Upper lobe of left lung (tissue), 6 donors: ENCODE measurements at regions not wholly inside any gene's neighbourhood (a gene's known extent, or its start where the extent isn't known, plus 50 kb on each side); places are given as distances from the start of the nearest gene placed in this dataset.
A peak's percentile ranks its signal among the peaks of the same experiment; 100 is the strongest.

ENCODE experiments used
- ATAC-seq, 2 donors: fragments of 200-7000 bp; cut with Tn5 transposase; one replicate each; pipeline ENCODE4 v1.9.1; 2022; ENCODE audit warnings: mild to moderate bottlenecking in 2 of 2, moderate library complexity in 2 of 2; ENCODE audit not compliant: low FRiP score in 2 of 2
- DNase-seq, 2 donors: peaks; one replicate each; pipeline ENCODE4 v3.0.0-alpha.2; 2019 to 2020
- H3K27ac ChIP-seq, 4 donors: fragments of 200-600 bp; sonication (generic); one replicate each; pipeline ENCODE4 v1.5.1; 2016 to 2019
- H3K27me3 ChIP-seq, 4 donors: fragments of 200-600 bp; sonication (generic); one replicate each; pipeline ENCODE4 v1.5.1; 2017 to 2019
- H3K36me3 ChIP-seq, 4 donors: fragments of 200-600 bp; sonication (generic); one replicate each; pipeline ENCODE4 v1.5.1; 2016 to 2019
- H3K4me1 ChIP-seq, 4 donors: fragments of 200-600 bp; sonication (generic); one replicate each; pipeline ENCODE4 v1.5.1; 2018 to 2019
- H3K4me3 ChIP-seq, 4 donors: fragments of 200-600 bp; sonication (generic); one replicate each; pipeline ENCODE4 v1.5.1; 2017 to 2019; ENCODE audit warnings: mild to moderate bottlenecking in 2 of 4, moderate library complexity in 1 of 4
- H3K9me3 ChIP-seq, 4 donors: fragments of 200-600 bp; sonication (generic); one replicate each; pipeline ENCODE4 v1.5.1; 2018 to 2019
- CTCF ChIP-seq, 6 experiments: fragments of 450-650 bp in 4 of 6; fragments of 200-600 bp in 2 of 6; sonication (generic) in 2 of 6; IDR thresholded peaks; one replicate each; pipeline ENCODE4 v1.5.1; 2016 to 2019; ENCODE audit warnings: antibody characterized with exemption in 6 of 6
- EP300 ChIP-seq, 4 donors: sonication (generic); formaldehyde crosslinking; IDR thresholded peaks; one replicate each; pipeline ENCODE4 v1.5.1; 2017; ENCODE audit warnings: antibody characterized with exemption in 4 of 4, control low read depth in 2 of 4
- POLR2A ChIP-seq, 4 donors: fragments of 450-650 bp; IDR thresholded peaks; one replicate each; pipeline ENCODE4 v1.5.1; 2016 to 2017; ENCODE audit warnings: antibody characterized with exemption in 4 of 4, mild to moderate bottlenecking in 2 of 4
- POLR2AphosphoS5 ChIP-seq, 2 donors: sonication (generic); formaldehyde crosslinking; IDR thresholded peaks; one replicate each; pipeline ENCODE4 v1.5.1; 2017; ENCODE audit warnings: antibody characterized with exemption in 2 of 2
- WGBS, 2 donors: methylation state at CpG; one replicate each; pipeline ENCODE4 v1.1.5; 2017 to 2018; 5-methylcytosine and 5-hydroxymethylcytosine counted together
- donor health status: DM: no; HTN: no; CAD: no; lungs with moderate emphysema.
- donor health status: DM: no; HTN: yes; CAD: no; lungs with severe emphysema.

GRCh38 chr16:88287219-88287618 lies 95.5 kb upstream of the ZNF469 start:
- H3K36me3 ChIP-seq: no peaks in the 10 kb centered on the region
- no peaks in the 10 kb centered on the region for H3K27me3 ChIP-seq
- TF ChIP-seq POLR2AphosphoS5 (IDR thresholded peaks at IDR 0.05) (no peak), CTCF (IDR thresholded peaks at IDR 0.05) (peak in 2 of 6 experiments; percentile 16 to 69), POLR2A (IDR thresholded peaks at IDR 0.05) (no peak), EP300 (IDR thresholded peaks at IDR 0.05) (no peak)
- ATAC-seq (no peak), DNase-seq (no peak)
- peaks cover 9 to 21% (median 14%) of the 10 kb centered on the region in 4 donors for H3K9me3 ChIP-seq
- WGBS, 2 donors: 84 to 88% methylated on average over 3 of the region's 3 CpGs
- H3K27ac ChIP-seq: no peak overlapping the region
- no peaks in the 10 kb centered on the region for H3K4me1 ChIP-seq
- H3K4me3 ChIP-seq: no peak overlapping the region

GRCh38 chr16:88288303-88288702 lies 94.5 kb upstream of the ZNF469 start:
- no peaks in the 10 kb centered on the region for H3K36me3 ChIP-seq
- no peaks in the 10 kb centered on the region for H3K27me3 ChIP-seq
- ATAC-seq (no peak), DNase-seq (no peak)
- H3K9me3 ChIP-seq: peaks cover 9 to 21% (median 14%) of the 10 kb centered on the region in 4 donors
- no peak for TF ChIP-seq EP300 (IDR thresholded peaks at IDR 0.05)
- no peak for TF ChIP-seq POLR2A (IDR thresholded peaks at IDR 0.05)
- TF ChIP-seq POLR2AphosphoS5 (IDR thresholded peaks at IDR 0.05): no peak
- TF ChIP-seq CTCF (IDR thresholded peaks at IDR 0.05): no peak
- H3K27ac ChIP-seq: no peak overlapping the region
- H3K4me1 ChIP-seq: no peaks in the 10 kb centered on the region
- WGBS, 2 donors: 83 to 87% methylated on average over 3 of the region's 3 CpGs
- no peak overlapping the region for H3K4me3 ChIP-seq

GRCh38 chr16:88289001-88289400 lies 93.8 kb upstream of the ZNF469 start:
- 66 to 84% methylated on average over 3 of the region's 3 CpGs for WGBS, 2 donors
- Histone ChIP-seq H3K4me3 (no peak overlapping the region), H3K36me3 (no peaks in the 10 kb centered on the region), H3K27ac (no peak overlapping the region), H3K4me1 (no peaks in the 10 kb centered on the region), H3K27me3 (no peaks in the 10 kb centered on the region), H3K9me3 (peaks cover 9 to 21% (median 14%) of the 10 kb centered on the region in 4 donors)
- TF ChIP-seq POLR2A (IDR thresholded peaks at IDR 0.05): no peak
- no peak for TF ChIP-seq POLR2AphosphoS5 (IDR thresholded peaks at IDR 0.05)
- no peak for TF ChIP-seq EP300 (IDR thresholded peaks at IDR 0.05)
- no peak for TF ChIP-seq CTCF (IDR thresholded peaks at IDR 0.05)
- DNase-seq (no peak), ATAC-seq (no peak)

- Histone ChIP-seq H3K4me3 (no peak overlapping the region), H3K4me1 (no peaks in the 10 kb centered on the region), H3K27me3 (no peaks in the 10 kb centered on the region), H3K9me3 (peaks cover 9 to 21% (median 14%) of the 10 kb centered on the region in 4 donors), H3K36me3 (no peaks in the 10 kb centered on the region), H3K27ac (no peak overlapping the region)
- ATAC-seq (peak in 1 of 2 donors; percentile 54), DNase-seq (no peak)
- 76 to 83% methylated on average over 5 of the region's 5 CpGs for WGBS, 2 donors
- no peak for TF ChIP-seq CTCF (IDR thresholded peaks at IDR 0.05)
- TF ChIP-seq EP300 (IDR thresholded peaks at IDR 0.05): no peak
- TF ChIP-seq POLR2A (IDR thresholded peaks at IDR 0.05): no peak
- no peak for TF ChIP-seq POLR2AphosphoS5 (IDR thresholded peaks at IDR 0.05)
Observed at GRCh38 chr16:88289561-88289960, 93.2 kb upstream of the ZNF469 start.

GRCh38 chr16:88289968-88290401 lies 92.8 kb upstream of the ZNF469 start:
- no peaks in the 10 kb centered on the region for H3K4me1 ChIP-seq
- H3K27ac ChIP-seq: no peak overlapping the region
- DNase-seq (no peak), ATAC-seq (peak in 1 of 2 donors; percentile 65)
- no peaks in the 10 kb centered on the region for H3K36me3 ChIP-seq
- peaks cover 9 to 21% (median 14%) of the 10 kb centered on the region in 4 donors for H3K9me3 ChIP-seq
- TF ChIP-seq CTCF (IDR thresholded peaks at IDR 0.05) (no peak), POLR2A (IDR thresholded peaks at IDR 0.05) (no peak), EP300 (IDR thresholded peaks at IDR 0.05) (no peak), POLR2AphosphoS5 (IDR thresholded peaks at IDR 0.05) (no peak)
- 56 to 65% methylated on average over 10 to 12 of the region's 12 CpGs for WGBS, 2 donors
- no peak overlapping the region for H3K4me3 ChIP-seq
- H3K27me3 ChIP-seq: no peaks in the 10 kb centered on the region
